SK-N-SH (cell line): ENCODE measurements at regions not wholly inside any gene's neighbourhood (a gene's known extent, or its start where the extent isn't known, plus 50 kb on each side); places are given as distances from the start of the nearest gene placed in this dataset.

ENCODE experiments used
- CTCF ChIA-PET: fragments of 300-600, 350-600 bp; formaldehyde crosslinking; extraction: SDS; loops from one replicate; lab custom pipeline; 2021; lab: Yijun Ruan, JAX
- POLR2A ChIA-PET: fragments of 350-600 bp; sonication (Branson Sonifier 250); formaldehyde crosslinking; extraction: SDS; loops from one replicate; lab custom pipeline; 2020; ENCODE audit warnings: antibody characterized with exemption, inconsistent platforms; lab: Yijun Ruan, JAX
- DNase-seq: peaks from one replicate; pipeline ENCODE4 v3.0.0; 2012
- H2AFZ ChIP-seq: fragments of 200-600 bp; sonication (generic); 2 replicates; pipeline ENCODE4 v1.8.1; 2016; ENCODE audit warnings: antibody characterized with exemption, mild to moderate bottlenecking, low read depth
- H3F3A ChIP-seq: fragments of 200-600 bp; sonication (generic); replicated peaks from 2 replicates; pipeline ENCODE3; 2016; ENCODE audit warnings: antibody characterized with exemption, mild to moderate bottlenecking; ENCODE audit not compliant: insufficient read depth
- H3K27ac ChIP-seq, 2 experiments: fragments of 200-500 bp in 1 of 2; fragments of 200-600 bp in 1 of 2; sonication (Bioruptor generic) in 1 of 2; sonication (generic), shearing (Covaris generic) in 1 of 2; 2 replicates each; pipeline versions ENCODE4 v1.5.1 to v1.6.1; 2014 to 2016; ENCODE audit warnings: low read depth in 2 of 2, inconsistent platforms in 1 of 2, low read length in 1 of 2, mild to moderate bottlenecking in 1 of 2, mixed read lengths in 1 of 2
- H3K27me3 ChIP-seq: fragments of 200-600 bp; sonication (generic), shearing (Covaris generic); 2 replicates; pipeline ENCODE4 v1.6.1; 2016; ENCODE audit warnings: mixed run types; ENCODE audit not compliant: insufficient read depth
- H3K36me3 ChIP-seq, 2 experiments: fragments of 200-500 bp in 1 of 2; fragments of 200-600 bp in 1 of 2; sonication (Bioruptor generic) in 1 of 2; sonication (generic) in 1 of 2; replicated peaks in 1 of 2; 2 replicates each; pipeline versions ENCODE3 to v1.5.1; 2014 to 2016; ENCODE audit warnings: low read length in 1 of 2, mild to moderate bottlenecking in 1 of 2; ENCODE audit not compliant: insufficient read depth in 2 of 2, control insufficient read depth in 1 of 2
- H3K4me1 ChIP-seq, 2 experiments: fragments of 200-500 bp in 1 of 2; fragments of 200-600 bp in 1 of 2; sonication (Bioruptor generic) in 1 of 2; sonication (generic), shearing (Covaris generic) in 1 of 2; 2 replicates each; pipeline versions ENCODE4 v1.5.1 to v1.6.1; 2014 to 2016; ENCODE audit warnings: low read depth in 1 of 2, low read length in 1 of 2, mixed run types in 1 of 2; ENCODE audit not compliant: insufficient read depth in 2 of 2, control insufficient read depth in 1 of 2
- H3K4me2 ChIP-seq: fragments of 200-600 bp; sonication (generic), shearing (Covaris generic); 2 replicates; pipeline ENCODE4 v1.6.1; 2017; ENCODE audit warnings: mixed run types
- H3K4me3 ChIP-seq, 2 experiments: fragments of 200-500 bp in 1 of 2; fragments of 200-600 bp in 1 of 2; sonication (Bioruptor generic) in 1 of 2; sonication (generic), shearing (Covaris generic) in 1 of 2; 2 replicates each; pipeline versions ENCODE4 v1.5.1 to v1.8.1; 2014 to 2016; ENCODE audit warnings: low read depth in 2 of 2, inconsistent platforms in 1 of 2, low read length in 1 of 2, mild to moderate bottlenecking in 1 of 2, mixed read lengths in 1 of 2, moderate library complexity in 1 of 2
- H3K79me2 ChIP-seq: fragments of 200-600 bp; sonication (generic); 2 replicates; pipeline ENCODE4 v1.8.1; 2017; ENCODE audit warnings: mild to moderate bottlenecking; ENCODE audit not compliant: insufficient read depth
- H3K9ac ChIP-seq: fragments of 200-600 bp; sonication (generic); 2 replicates; pipeline ENCODE4 v1.6.1; 2017; ENCODE audit warnings: mixed run types
- H3K9me2 ChIP-seq: fragments of 200-600 bp; sonication (generic); 2 replicates; pipeline ENCODE4 v1.6.1; 2017; ENCODE audit warnings: mixed run types
- H3K9me3 ChIP-seq: fragments of 200-600 bp; sonication (generic); 2 replicates; pipeline ENCODE4 v1.6.1; 2017; ENCODE audit warnings: mixed run types, mild to moderate bottlenecking, moderate library complexity
- H4K20me1 ChIP-seq: fragments of 200-600 bp; sonication (generic); 2 replicates; pipeline ENCODE4 v1.6.1; 2017; ENCODE audit warnings: mild to moderate bottlenecking, mixed run types; ENCODE audit not compliant: insufficient read depth
- CHD2 ChIP-seq: fragments of 150-350 bp; IDR thresholded peaks from 2 replicates; pipeline ENCODE4 v1.6.1; 2018; ENCODE audit warnings: low read length; ENCODE audit not compliant: partially characterized antibody
- CTCF ChIP-seq: fragments of 200-600 bp; sonication (generic); IDR thresholded peaks from 2 replicates; pipeline ENCODE4 v1.6.1; 2017; ENCODE audit warnings: antibody characterized with exemption, mild to moderate bottlenecking, moderate library complexity
- EZH2phosphoT487 ChIP-seq: fragments of 200-600 bp; sonication (generic); IDR thresholded peaks from 2 replicates; pipeline ENCODE4 v1.6.1; 2017; ENCODE audit warnings: low read depth, mixed run types, mild to moderate bottlenecking, antibody characterized with exemption, moderate library complexity, borderline replicate concordance
- FOSL2 ChIP-seq: IDR thresholded peaks from 2 replicates; pipeline ENCODE4 v1.4.0; 2012; ENCODE audit warnings: low read depth, mild to moderate bottlenecking, moderate library complexity, borderline replicate concordance
- FOXJ3 ChIP-seq: sonication (generic); formaldehyde crosslinking; IDR thresholded peaks from 2 replicates; pipeline ENCODE4 v1.5.1; 2020; ENCODE audit warnings: mild to moderate bottlenecking, missing genetic modification reagents
- FOXM1 ChIP-seq: IDR thresholded peaks from 2 replicates; pipeline ENCODE4 v1.4.0; 2012; ENCODE audit warnings: low read depth, mild to moderate bottlenecking
- JUND ChIP-seq: IDR thresholded peaks from 2 replicates; pipeline ENCODE4 v1.4.0; 2012
- MXI1 ChIP-seq: IDR thresholded peaks from 2 replicates; pipeline ENCODE4 v1.6.1; 2012; ENCODE audit warnings: mild to moderate bottlenecking, low read depth, low read length, improper control_type of control experiment
- PBX3 ChIP-seq: IDR thresholded peaks from 2 replicates; pipeline ENCODE4; 2012
- POLR2AphosphoS5 ChIP-seq: IDR thresholded peaks from 2 replicates; pipeline ENCODE4 v1.6.1; 2012; ENCODE audit warnings: low read depth, low read length
- REST ChIP-seq: IDR thresholded peaks from 2 replicates; pipeline ENCODE4 v1.6.1; 2012; ENCODE audit warnings: mild to moderate bottlenecking, low read depth, low read length, moderate library complexity
- RFX5 ChIP-seq: IDR thresholded peaks from 2 replicates; pipeline ENCODE4 v1.6.1; 2012; ENCODE audit warnings: mild to moderate bottlenecking, improper control_type of control experiment, low read length
- RXRA ChIP-seq: IDR thresholded peaks from 2 replicates; pipeline ENCODE4 v1.4.0; 2012; ENCODE audit warnings: low read depth, mild to moderate bottlenecking, borderline replicate concordance
- TAF1 ChIP-seq: IDR thresholded peaks from 2 replicates; pipeline ENCODE4 v1.6.1; 2012; ENCODE audit warnings: low read depth, mild to moderate bottlenecking, low read length, moderate library complexity, borderline replicate concordance
- WGBS: methylation state at CpG from one replicate; pipeline ENCODE4 v1.1.6; 2017; ENCODE audit warnings: low lambda C conversion rate; 5-methylcytosine and 5-hydroxymethylcytosine counted together
- TF ChIP-seq, protein P1 (sequence below): fragments of 150-350 bp; IDR thresholded peaks from 2 replicates; pipeline ENCODE4 v1.6.1; 2016; ENCODE audit warnings: mild to moderate bottlenecking, low read depth, low read length

DNA sequence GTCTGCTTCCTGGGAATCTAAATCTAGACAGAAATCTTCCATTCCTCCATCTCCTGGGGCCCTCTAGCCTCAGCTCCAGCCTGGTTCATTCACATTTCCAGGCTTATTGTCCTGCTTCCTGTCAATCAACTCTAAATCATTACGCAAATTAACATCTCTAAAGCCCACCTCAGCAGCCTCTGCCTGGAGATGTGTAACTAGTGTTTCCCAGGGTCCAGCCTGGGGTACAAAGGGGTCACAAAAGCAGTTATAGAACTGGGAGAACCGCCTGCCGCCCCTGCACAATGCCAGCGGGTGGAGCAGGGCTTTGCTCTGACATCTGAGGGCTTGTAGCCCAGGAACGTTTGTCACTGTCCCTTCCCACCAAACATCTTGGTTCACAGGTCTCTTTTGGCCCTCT is 373.5 kb downstream of the RRAGC start:
- no peak overlapping the region for H3K27ac ChIP-seq
- ChIA-PET POLR2A (no interaction called here), CTCF (no interaction called here)
- H3K4me2 ChIP-seq, result no peak overlapping the region
- H3F3A ChIP-seq, result no peaks in the 10 kb centered on the region
- no peak overlapping the region for H3K9ac ChIP-seq
- no peaks in the 10 kb centered on the region for H3K79me2 ChIP-seq
- no peaks in the 10 kb centered on the region for H3K9me2 ChIP-seq
- H3K27me3 ChIP-seq, result peaks cover 31% of the 10 kb centered on the region
- TF ChIP-seq FOXJ3 (CRISPR knock-in tag) (no peak), REST (no peak), JUND (no peak), RXRA (no peak), TAF1 (no peak), POLR2AphosphoS5 (no peak), EZH2phosphoT487 (no peak), PBX3 (no peak), MXI1 (no peak), FOXM1 (no peak), CTCF (no peak), FOSL2 (no peak), CHD2 (no peak), RFX5 (no peak)
- TF ChIP-seq, protein P1, sequence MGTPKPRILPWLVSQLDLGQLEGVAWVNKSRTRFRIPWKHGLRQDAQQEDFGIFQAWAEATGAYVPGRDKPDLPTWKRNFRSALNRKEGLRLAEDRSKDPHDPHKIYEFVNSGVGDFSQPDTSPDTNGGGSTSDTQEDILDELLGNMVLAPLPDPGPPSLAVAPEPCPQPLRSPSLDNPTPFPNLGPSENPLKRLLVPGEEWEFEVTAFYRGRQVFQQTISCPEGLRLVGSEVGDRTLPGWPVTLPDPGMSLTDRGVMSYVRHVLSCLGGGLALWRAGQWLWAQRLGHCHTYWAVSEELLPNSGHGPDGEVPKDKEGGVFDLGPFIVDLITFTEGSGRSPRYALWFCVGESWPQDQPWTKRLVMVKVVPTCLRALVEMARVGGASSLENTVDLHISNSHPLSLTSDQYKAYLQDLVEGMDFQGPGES, result no peak
- no peaks in the 10 kb centered on the region for H4K20me1 ChIP-seq
- no peaks in the 10 kb centered on the region for H3K36me3 ChIP-seq
- no peaks in the 10 kb centered on the region; a peak in 1 of 4 replicates for H3K4me1 ChIP-seq
- H3K9me3 ChIP-seq, result no peaks in the 10 kb centered on the region
- no peak overlapping the region for H3K4me3 ChIP-seq
- DNase-seq, result no peak
- WGBS, result 5% methylated on average over 5 of the region's 5 CpGs
- H2AFZ ChIP-seq, result no peak overlapping the region
